ENCODE measurements at regions not wholly inside any gene's neighbourhood (a gene's known extent, or its start where the extent isn't known, plus 50 kb on each side); places are given as distances from the start of the nearest gene placed in this dataset.

DNA sequence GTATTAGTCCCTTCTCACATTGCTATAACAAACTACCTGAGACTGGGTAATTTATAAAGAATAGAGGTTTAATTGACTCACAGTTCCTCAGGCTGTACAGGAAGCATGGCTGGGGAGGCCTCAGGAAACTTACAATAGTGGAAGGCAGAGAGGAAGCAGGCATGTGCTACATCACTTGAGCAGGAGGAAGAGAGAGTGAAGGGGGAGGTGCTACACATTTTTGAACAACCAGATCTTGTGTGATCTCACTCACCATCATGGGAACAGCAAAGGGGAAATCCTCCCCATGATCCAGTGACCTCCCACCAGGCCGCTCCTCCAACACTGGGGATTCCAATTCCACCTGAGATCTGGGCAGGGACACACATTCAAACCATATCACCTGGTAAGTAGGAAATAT lies 630.6 kb downstream of the QKI start:
- TF ChIP-seq CTCF (IDR thresholded peaks at IDR 0.05; ENCODE audit: insufficient read depth, low read length, poor library complexity, severe bottlenecking), result no peak
- no peak for TF ChIP-seq EZH2phosphoT487 (conservative IDR thresholded peaks at IDR 0.05; ENCODE audit: low read length)
